HG03469 (cell line): ENCODE measurements at regions not wholly inside any gene's neighbourhood (a gene's known extent, or its start where the extent isn't known, plus 50 kb on each side); places are given as distances from the start of the nearest gene placed in this dataset.
"Not testable (repeated sequence)": the region's sequence is repeated elsewhere in the genome, so short reads cannot be mapped to it uniquely, and the experiment has no call there.

Source experiments
- ATAC-seq: cut with Tn5 transposase; IDR thresholded peaks from one replicate; pipeline ENCODE4 v1.9.1; 2021; ENCODE audit warnings: mild to moderate bottlenecking, moderate library complexity, moderate number of reproducible peaks; ENCODE audit not compliant: unreplicated experiment

GRCh38 chr20:18876394-18876793, 62.8 kb downstream of the SCP2D1 start:
- not testable (repeated sequence) for ATAC-seq

- ATAC-seq, result no peak
These were observed 65.7 kb downstream of the SCP2D1 start for GRCh38 chr20:18879262-18879661.

- no peak for ATAC-seq
These were observed 73.2 kb downstream of the SCP2D1 start for GRCh38 chr20:18886756-18887155.

- ATAC-seq, result no peak
These were observed 88.6 kb downstream of the SCP2D1 start for GRCh38 chr20:18901980-18902737.

GRCh38 chr20:18904192-18904591, 90.6 kb downstream of the SCP2D1 start:
- ATAC-seq, result no peak

- no peak for ATAC-seq
These were observed 91.0 kb downstream of the SCP2D1 start for GRCh38 chr20:18904624-18905023.

- no peak for ATAC-seq
These were observed 92.5 kb downstream of the SCP2D1 start for GRCh38 chr20:18906046-18906445.

GRCh38 chr20:18907353-18907752, 93.8 kb downstream of the SCP2D1 start:
- ATAC-seq, result no peak

GRCh38 chr20:18908109-18908508, 94.5 kb downstream of the SCP2D1 start:
- ATAC-seq, result no peak

- ATAC-seq, result no peak
These were observed 95.7 kb downstream of the SCP2D1 start for GRCh38 chr20:18909254-18909653.

GRCh38 chr20:18913701-18914100, 100.1 kb downstream of the SCP2D1 start:
- no peak for ATAC-seq

- no peak for ATAC-seq
These were observed 101.2 kb downstream of the SCP2D1 start for GRCh38 chr20:18914796-18915195.

- no peak for ATAC-seq
These were observed 103.5 kb downstream of the SCP2D1 start for GRCh38 chr20:18916886-18917750.

GRCh38 chr20:18919996-18920395, 106.4 kb downstream of the SCP2D1 start:
- ATAC-seq, result no peak

- ATAC-seq, result no peak
These were observed 107.7 kb downstream of the SCP2D1 start for GRCh38 chr20:18921291-18921690.

- ATAC-seq, result no peak
These were observed 108.7 kb downstream of the SCP2D1 start for GRCh38 chr20:18922251-18922650.

- ATAC-seq, result no peak
These were observed 109.3 kb downstream of the SCP2D1 start for GRCh38 chr20:18922898-18923297.

- no peak for ATAC-seq
These were observed 113.4 kb downstream of the SCP2D1 start for GRCh38 chr20:18926965-18927364.

GRCh38 chr20:18928626-18929025, 115.0 kb downstream of the SCP2D1 start:
- no peak for ATAC-seq

- no peak for ATAC-seq
These were observed 116.2 kb downstream of the SCP2D1 start for GRCh38 chr20:18929800-18930199.

GRCh38 chr20:18943542-18943941, 130.0 kb downstream of the SCP2D1 start:
- no peak for ATAC-seq

GRCh38 chr20:18956890-18957289, 143.3 kb downstream of the SCP2D1 start:
- no peak for ATAC-seq
